AG09319 (cell line): ENCODE measurements at regions not wholly inside any gene's neighbourhood (a gene's known extent, or its start where the extent isn't known, plus 50 kb on each side); places are given as distances from the start of the nearest gene placed in this dataset.
"Not testable (repeated sequence)": the region's sequence is repeated elsewhere in the genome, so short reads cannot be mapped to it uniquely, and the experiment has no call there.

Experiments
- DNase-seq: peaks from one replicate; pipeline ENCODE4 v3.0.0-alpha.2; 2010; ENCODE audit warnings: low read depth; ENCODE audit errors: extremely low read depth
- TF ChIP-seq, protein P1 (sequence below): IDR thresholded peaks from 2 replicates; pipeline ENCODE4 v1.5.1; 2011; ENCODE audit warnings: low read depth, mild to moderate bottlenecking, inconsistent platforms, low read length, moderate library complexity

DNA sequence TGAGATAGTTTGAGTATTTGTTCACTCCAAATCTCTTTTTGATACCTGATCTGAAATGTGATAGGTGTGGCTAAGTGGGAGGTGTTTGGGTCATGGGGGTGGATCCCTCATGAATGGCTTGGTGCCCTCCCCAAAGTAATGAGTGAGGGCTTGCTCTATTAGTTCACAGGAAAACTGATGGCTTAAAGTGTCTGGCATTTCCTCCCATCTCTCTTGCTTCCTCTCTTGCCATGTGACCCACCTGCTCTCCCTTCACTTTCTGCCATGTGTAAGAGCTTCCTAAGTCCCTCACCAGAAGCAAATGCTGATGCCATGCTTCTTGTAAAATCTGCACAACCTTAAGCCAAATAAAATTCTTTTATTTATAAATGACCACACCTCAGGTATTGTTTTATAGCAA lies 61.1 kb downstream of the MAD2L1 start:
- no peak for DNase-seq
- TF ChIP-seq, protein P1, sequence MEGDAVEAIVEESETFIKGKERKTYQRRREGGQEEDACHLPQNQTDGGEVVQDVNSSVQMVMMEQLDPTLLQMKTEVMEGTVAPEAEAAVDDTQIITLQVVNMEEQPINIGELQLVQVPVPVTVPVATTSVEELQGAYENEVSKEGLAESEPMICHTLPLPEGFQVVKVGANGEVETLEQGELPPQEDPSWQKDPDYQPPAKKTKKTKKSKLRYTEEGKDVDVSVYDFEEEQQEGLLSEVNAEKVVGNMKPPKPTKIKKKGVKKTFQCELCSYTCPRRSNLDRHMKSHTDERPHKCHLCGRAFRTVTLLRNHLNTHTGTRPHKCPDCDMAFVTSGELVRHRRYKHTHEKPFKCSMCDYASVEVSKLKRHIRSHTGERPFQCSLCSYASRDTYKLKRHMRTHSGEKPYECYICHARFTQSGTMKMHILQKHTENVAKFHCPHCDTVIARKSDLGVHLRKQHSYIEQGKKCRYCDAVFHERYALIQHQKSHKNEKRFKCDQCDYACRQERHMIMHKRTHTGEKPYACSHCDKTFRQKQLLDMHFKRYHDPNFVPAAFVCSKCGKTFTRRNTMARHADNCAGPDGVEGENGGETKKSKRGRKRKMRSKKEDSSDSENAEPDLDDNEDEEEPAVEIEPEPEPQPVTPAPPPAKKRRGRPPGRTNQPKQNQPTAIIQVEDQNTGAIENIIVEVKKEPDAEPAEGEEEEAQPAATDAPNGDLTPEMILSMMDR: no peak

DNA sequence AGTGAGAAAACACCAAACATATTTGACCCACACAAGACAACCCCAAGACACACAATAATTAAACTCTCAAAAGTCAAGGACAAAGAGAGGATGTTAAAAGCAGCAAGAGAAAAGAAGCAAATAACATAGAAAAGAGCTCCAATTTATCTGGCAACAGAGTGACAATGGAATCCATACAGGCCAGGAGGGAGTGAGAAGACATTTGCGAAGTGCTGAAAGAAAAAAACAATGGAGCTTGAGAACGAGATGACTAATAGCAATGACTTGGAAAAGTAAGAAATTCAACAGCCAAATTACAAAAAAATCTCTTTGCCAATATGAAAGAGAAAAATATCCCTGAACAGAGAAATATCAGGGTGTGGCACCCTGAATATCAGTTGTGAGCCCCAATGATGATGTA lies 61.6 kb downstream of the MAD2L1 start:
- DNase-seq: no peak
- TF ChIP-seq, protein P1: no peak

DNA sequence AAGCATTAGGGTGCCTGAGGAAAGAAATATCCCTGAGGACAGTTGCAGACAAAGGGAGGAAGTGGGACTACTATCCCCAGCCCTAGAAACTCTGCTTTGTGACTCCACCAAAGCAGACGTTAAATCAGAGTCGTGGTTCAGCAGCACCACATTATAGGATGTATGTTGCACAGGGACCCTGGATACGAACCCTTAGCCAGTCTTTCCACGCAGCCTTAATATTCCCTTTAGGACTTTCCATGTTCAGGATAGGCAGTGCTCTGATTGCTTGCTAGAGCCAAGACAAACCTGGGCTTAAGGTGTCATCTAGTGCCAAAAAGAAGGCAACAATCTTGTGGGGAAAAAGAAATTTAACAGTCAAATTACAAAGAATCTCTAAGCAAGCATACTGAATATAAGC lies 62.6 kb downstream of the MAD2L1 start:
- TF ChIP-seq, protein P1: no peak
- DNase-seq: no peak

DNA sequence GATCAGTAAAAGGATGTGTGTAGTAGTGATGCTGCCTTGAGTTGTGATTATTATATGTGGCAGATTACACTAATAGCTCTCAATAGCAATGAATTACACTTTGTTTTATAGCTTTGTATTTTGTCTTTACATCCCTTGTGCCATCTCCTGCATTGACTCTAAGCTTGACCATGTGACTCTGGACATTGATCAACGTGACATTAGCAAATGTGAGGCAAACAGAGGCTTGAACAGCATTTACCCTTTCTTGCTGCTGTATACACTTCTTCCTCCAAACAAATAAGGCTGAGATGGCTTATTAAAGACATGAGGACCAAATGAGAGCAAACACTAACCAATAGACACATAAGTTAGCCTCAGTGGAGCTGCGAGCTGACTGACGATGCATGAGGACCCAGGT lies 63.5 kb downstream of the MAD2L1 start:
- TF ChIP-seq, protein P1: no peak

DNA sequence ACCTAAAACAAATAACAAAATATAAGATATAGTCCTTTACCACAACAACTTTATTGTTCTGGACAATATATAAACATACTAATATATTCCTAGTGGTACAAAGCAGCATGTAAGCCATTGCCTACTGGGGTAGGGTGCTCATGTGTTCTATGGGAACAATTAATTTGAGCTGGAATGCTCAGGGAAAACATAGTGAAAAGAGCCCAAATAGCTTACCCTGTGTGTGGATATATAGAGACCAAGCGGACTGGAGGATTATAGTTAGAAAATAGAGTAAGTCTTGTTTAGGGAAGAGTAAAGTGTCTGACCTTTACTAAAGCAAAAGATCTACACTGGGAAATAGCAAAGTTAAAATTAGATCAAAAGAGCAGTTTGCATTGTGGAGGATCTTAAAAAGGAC lies 64.8 kb downstream of the MAD2L1 start:
- DNase-seq: no peak
- TF ChIP-seq, protein P1: no peak

More for the DNA sequence above, 63.5 kb downstream of the MAD2L1 start:
- DNase-seq: no peak

DNA sequence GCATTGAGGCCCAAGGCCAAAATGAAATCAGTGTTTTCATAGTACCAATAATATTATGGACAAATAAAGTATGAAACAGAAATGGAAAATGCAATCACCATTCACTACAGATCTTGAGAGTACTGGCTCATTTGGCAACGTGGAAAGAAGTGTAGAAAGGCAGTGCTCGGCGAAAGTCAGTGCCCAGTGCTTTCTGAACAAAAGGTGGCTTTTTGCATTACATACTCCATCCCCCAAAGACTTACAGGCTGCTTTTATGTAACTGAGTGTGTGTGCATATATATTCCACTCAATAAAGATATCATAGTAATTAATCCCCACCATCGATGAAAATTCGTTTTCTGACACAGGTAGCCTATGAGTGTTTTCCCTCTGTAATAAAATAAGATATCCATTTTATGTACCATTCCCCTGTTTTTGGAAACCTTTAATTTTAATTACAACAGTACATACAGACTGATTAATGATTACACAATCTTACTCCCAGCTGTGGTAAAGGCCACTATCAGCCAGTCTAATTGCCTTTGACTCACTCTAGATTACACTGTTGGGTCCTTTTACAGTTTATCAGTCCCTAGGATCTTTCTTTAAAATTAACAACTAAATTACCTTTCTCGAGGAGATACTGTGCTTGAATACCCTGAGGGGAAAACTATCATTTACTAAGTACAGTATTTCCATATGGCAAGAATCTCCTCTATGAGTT lies 65.9 kb downstream of the MAD2L1 start:
- TF ChIP-seq, protein P1: no peak
- no peak for DNase-seq

DNA sequence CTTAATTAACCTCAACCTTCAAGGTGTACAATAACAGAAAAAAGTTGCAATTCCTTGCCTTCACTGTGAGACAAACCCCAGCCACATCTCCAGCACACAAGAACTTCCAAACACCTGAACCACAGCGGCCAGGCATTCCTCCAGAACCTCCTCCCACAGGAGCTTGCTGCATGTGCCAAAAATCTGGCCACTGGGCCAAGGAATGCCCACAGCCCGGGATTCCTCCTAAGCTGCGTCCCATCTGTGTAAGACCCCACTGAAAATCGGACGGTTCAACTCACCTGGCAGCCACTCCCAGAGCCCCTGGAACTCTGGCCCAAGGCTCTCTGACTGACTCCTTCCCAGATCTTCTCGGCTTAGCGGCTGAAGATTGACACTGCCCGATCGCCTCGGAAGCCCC lies 70.6 kb downstream of the MAD2L1 start:
- not testable (repeated sequence) for DNase-seq

DNA sequence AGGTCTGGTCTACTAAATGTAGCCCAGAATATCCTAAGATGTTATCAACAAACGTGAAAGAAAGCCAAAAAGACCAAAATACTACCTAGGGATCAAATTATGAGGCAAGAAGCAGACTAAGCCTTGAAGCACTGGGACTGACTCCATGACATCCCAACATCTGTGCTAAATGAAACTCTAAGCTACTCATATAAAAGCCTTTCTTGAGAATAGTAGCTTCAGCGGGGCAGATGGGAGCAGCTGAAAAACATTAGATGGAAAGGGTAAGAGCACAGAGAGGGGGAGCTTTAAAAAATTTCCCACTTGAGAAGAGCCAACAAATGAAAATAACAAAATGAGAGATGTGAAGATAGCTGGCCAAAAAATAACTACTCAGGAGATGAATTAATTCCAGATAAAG lies 81.7 kb downstream of the MAD2L1 start:
- DNase-seq: no peak
- TF ChIP-seq, protein P1: no peak
